Breast epithelium (tissue), 4 donors: ENCODE measurements at regions not wholly inside any gene's neighbourhood (a gene's known extent, or its start where the extent isn't known, plus 50 kb on each side); places are given as distances from the start of the nearest gene placed in this dataset.

ENCODE experiments used
- DNase-seq, 2 donors: peaks; one replicate each; pipeline ENCODE4 v3.0.0-alpha.2; 2019; ENCODE audit warnings: low spot score in 2 of 2
- H3K27ac ChIP-seq, 2 donors: fragments of 200-600 bp; sonication (generic) in 1 of 2; one replicate each; pipeline ENCODE4 v1.5.1; 2016 to 2019; ENCODE audit warnings: mild to moderate bottlenecking in 1 of 2
- H3K27me3 ChIP-seq, 2 donors: fragments of 200-600 bp; sonication (generic) in 1 of 2; one replicate each; pipeline versions ENCODE4 v1.5.1 to v1.6.0; 2017 to 2019; ENCODE audit warnings: control low read depth in 1 of 2, mild to moderate bottlenecking in 1 of 2
- H3K36me3 ChIP-seq: fragments of 200-600 bp; one replicate; pipeline ENCODE4 v1.5.1; 2019
- H3K4me1 ChIP-seq, 2 donors: fragments of 200-600 bp; sonication (generic); one replicate each; pipeline ENCODE4 v1.5.1; 2016 to 2019; ENCODE audit warnings: control low read depth in 1 of 2
- H3K4me3 ChIP-seq, 3 donors: fragments of 200-600 bp; sonication (generic); 1 replicate in 2 of 3; 2 replicates in 1 of 3; pipeline ENCODE4 v1.5.1; 2016 to 2019; ENCODE audit warnings: mild to moderate bottlenecking in 3 of 3, moderate library complexity in 2 of 3
- H3K9me3 ChIP-seq, 2 donors: fragments of 200-600 bp; sonication (generic) in 1 of 2; one replicate each; pipeline ENCODE4 v1.5.1; 2016 to 2019; ENCODE audit warnings: control low read depth in 1 of 2
- CTCF ChIP-seq, 3 donors: fragments of 450-650 bp; IDR thresholded peaks; one replicate each; pipeline ENCODE4 v1.5.1; 2016 to 2017; ENCODE audit warnings: antibody characterized with exemption in 3 of 3, mild to moderate bottlenecking in 3 of 3, moderate library complexity in 3 of 3
- POLR2A ChIP-seq: fragments of 450-650 bp; IDR thresholded peaks from one replicate; pipeline ENCODE4 v1.6.1; 2016; ENCODE audit warnings: antibody characterized with exemption, mild to moderate bottlenecking, moderate library complexity
- POLR2AphosphoS5 ChIP-seq, 3 donors: sonication (generic); formaldehyde crosslinking; IDR thresholded peaks; one replicate each; pipeline ENCODE4 v1.6.1; 2017; ENCODE audit warnings: antibody characterized with exemption in 3 of 3
- intact Hi-C: fragments of 100-400 bp; cut with DNase I; formaldehyde crosslinking; loops from one replicate; pipeline ENCODE4 v1.15.1; 2023; ENCODE audit warnings: low total_unique reads

- TF ChIP-seq POLR2AphosphoS5 (IDR thresholded peaks at IDR 0.05) (no peak), POLR2A (no peak), CTCF (IDR thresholded peaks at IDR 0.05) (no peak)
- no peak overlapping the region for H3K4me3 ChIP-seq
- H3K36me3 ChIP-seq, result no peaks in the 10 kb centered on the region
- H3K9me3 ChIP-seq, result peaks cover 0 to 5% of the 10 kb centered on the region in 2 donors
- no peaks in the 10 kb centered on the region for H3K4me1 ChIP-seq
- no peak overlapping the region for H3K27ac ChIP-seq
- intact Hi-C loops, result no loop called here
- no peaks in the 10 kb centered on the region for H3K27me3 ChIP-seq
- DNase-seq, result no peak
Observed at GRCh38 chr1:195763907-195764374, 844.3 kb downstream of the KCNT2 start.

GRCh38 chr1:195763146-195763906, 844.9 kb downstream of the KCNT2 start:
- Histone ChIP-seq H3K27ac (no peak overlapping the region), H3K36me3 (no peaks in the 10 kb centered on the region), H3K4me3 (no peak overlapping the region), H3K27me3 (no peaks in the 10 kb centered on the region), H3K4me1 (no peaks in the 10 kb centered on the region), H3K9me3 (peaks cover 0 to 5% of the 10 kb centered on the region in 2 donors)
- intact Hi-C loops, result no loop called here
- no peak for DNase-seq
- TF ChIP-seq POLR2AphosphoS5 (IDR thresholded peaks at IDR 0.05), result no peak
- no peak for TF ChIP-seq POLR2A
- no peak for TF ChIP-seq CTCF (IDR thresholded peaks at IDR 0.05)

- peaks cover 0 to 5% of the 10 kb centered on the region in 2 donors for H3K9me3 ChIP-seq
- no peaks in the 10 kb centered on the region for H3K27me3 ChIP-seq
- no peak overlapping the region for H3K27ac ChIP-seq
- no peaks in the 10 kb centered on the region for H3K4me1 ChIP-seq
- no peak for TF ChIP-seq CTCF (IDR thresholded peaks at IDR 0.05)
- TF ChIP-seq POLR2AphosphoS5 (IDR thresholded peaks at IDR 0.05), result no peak
- no peak for TF ChIP-seq POLR2A
- no peaks in the 10 kb centered on the region for H3K36me3 ChIP-seq
- intact Hi-C loops, result no loop called here
- H3K4me3 ChIP-seq, result no peak overlapping the region
- no peak for DNase-seq
Observed at GRCh38 chr1:195761104-195761503, 847.1 kb downstream of the KCNT2 start.

- TF ChIP-seq POLR2A (no peak), POLR2AphosphoS5 (IDR thresholded peaks at IDR 0.05) (no peak), CTCF (IDR thresholded peaks at IDR 0.05) (no peak)
- no peak for DNase-seq
- no peaks in the 10 kb centered on the region for H3K4me1 ChIP-seq
- intact Hi-C loops, result no loop called here
- H3K9me3 ChIP-seq, result no peaks in the 10 kb centered on the region
- no peak overlapping the region for H3K4me3 ChIP-seq
- H3K27ac ChIP-seq, result no peak overlapping the region
- H3K36me3 ChIP-seq, result no peaks in the 10 kb centered on the region
- no peaks in the 10 kb centered on the region for H3K27me3 ChIP-seq
Observed at GRCh38 chr1:195756109-195756508, 852.1 kb downstream of the KCNT2 start.

DNA sequence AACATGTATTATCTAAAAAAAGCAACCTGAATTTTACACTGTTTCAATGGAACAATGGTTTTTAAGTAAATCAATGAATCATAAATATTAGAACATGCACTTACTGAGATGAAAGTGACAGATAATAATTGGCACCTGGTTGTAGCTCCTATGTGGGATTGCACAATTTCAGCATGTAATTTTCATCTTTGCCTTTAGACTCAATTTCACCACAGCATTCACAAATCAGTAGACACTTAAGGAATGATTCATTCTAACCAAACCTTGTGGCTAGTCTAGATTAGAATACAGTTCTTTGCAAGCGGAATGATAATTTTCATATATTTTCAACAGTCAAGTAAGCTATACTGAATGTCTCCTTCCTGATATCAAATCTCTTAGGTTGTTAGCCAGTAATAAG, 853.4 kb downstream of the KCNT2 start:
- TF ChIP-seq POLR2A, result no peak
- no peak for TF ChIP-seq CTCF (IDR thresholded peaks at IDR 0.05)
- TF ChIP-seq POLR2AphosphoS5 (IDR thresholded peaks at IDR 0.05), result no peak
- intact Hi-C loops, result no loop called here
- no peak overlapping the region for H3K4me3 ChIP-seq
- no peak for DNase-seq
- H3K9me3 ChIP-seq, result no peaks in the 10 kb centered on the region
- no peaks in the 10 kb centered on the region for H3K27me3 ChIP-seq
- H3K36me3 ChIP-seq, result no peaks in the 10 kb centered on the region
- H3K27ac ChIP-seq, result no peak overlapping the region
- no peaks in the 10 kb centered on the region for H3K4me1 ChIP-seq
